SW480 (cell line): ENCODE measurements at regions not wholly inside any gene's neighbourhood (a gene's known extent, or its start where the extent isn't known, plus 50 kb on each side); places are given as distances from the start of the nearest gene placed in this dataset.
A peak's percentile ranks its signal among the peaks of the same experiment; 100 is the strongest.
"Not testable (repeated sequence)": the region's sequence is repeated elsewhere in the genome, so short reads cannot be mapped to it uniquely, and the experiment has no call there.

Source experiments
- DNase-seq: peaks from one replicate; pipeline ENCODE4 v3.0.0-alpha.2; 2016; ENCODE audit warnings: low spot score

- no peak for DNase-seq
Measured at GRCh38 chr5:41995193-41995592, 70.1 kb downstream of the FBXO4 start.

DNA sequence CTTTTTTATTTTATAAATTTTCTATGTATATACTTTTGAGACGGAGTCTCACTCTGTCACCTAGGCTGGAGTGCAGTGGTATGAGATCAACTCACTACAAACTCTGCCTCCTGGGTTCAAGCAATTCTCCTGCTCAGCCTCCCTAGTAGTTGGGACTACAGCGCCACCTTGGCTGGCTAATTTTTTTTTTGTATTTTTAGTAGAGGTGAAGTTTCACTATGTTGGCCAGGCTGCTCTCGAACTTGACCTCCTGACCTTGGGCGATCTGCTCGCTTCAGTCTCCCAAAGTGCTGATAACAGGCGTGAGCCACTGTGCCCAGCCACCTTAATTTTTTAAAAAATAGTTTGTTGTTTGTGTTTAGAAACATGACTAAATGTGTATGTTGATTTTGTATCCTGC, 76.6 kb downstream of the FBXO4 start:
- no peak for DNase-seq

DNA sequence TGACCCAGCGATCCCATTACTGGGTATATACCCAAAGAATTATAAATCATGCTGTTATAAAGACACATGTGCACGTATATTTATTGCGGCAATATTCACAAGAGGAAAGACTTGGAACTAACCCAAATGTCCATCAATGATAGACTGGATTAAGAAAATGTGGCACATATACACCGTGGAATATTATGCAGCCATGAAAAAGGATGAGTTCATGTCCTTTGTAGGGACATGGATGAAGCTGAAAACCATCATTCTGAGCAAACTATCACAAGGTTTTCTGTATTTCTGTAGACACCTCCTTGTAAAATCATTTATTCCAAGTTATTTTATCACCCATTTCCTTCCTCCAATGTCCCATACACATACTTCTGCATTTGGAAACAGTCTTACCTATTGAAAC, 78.8 kb downstream of the FBXO4 start:
- not testable (repeated sequence) for DNase-seq

DNA sequence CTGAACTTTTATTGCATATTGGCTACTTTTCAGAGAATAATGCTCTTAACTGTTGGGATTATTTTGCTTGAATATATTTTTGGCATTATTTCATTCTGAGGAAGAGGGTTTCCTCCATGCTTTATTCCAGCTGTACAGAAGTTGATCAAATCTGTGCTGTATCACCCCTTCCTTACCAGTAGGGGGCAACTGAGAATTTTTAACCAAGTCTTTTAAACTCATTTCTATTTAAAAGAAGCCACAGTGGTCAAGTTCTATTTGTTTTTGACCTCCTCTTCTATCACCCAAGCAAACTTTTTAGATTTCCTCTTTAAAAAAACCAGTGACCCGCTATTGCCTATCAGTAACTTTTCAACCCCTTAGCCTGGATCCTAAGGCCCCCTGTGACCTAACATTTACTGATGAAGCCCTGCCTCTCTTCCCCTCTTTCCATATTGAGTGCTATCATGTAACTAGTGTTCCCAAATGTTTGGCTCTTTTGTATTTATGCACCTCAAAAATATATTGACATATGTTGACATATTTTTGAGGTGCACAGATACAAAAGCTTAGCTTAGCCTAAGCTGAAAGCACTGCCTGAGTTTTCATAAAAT, 80.6 kb downstream of the FBXO4 start:
- DNase-seq, result peak; percentile 31

GRCh38 chr5:42013561-42013960, 88.5 kb downstream of the FBXO4 start:
- no peak for DNase-seq

DNA sequence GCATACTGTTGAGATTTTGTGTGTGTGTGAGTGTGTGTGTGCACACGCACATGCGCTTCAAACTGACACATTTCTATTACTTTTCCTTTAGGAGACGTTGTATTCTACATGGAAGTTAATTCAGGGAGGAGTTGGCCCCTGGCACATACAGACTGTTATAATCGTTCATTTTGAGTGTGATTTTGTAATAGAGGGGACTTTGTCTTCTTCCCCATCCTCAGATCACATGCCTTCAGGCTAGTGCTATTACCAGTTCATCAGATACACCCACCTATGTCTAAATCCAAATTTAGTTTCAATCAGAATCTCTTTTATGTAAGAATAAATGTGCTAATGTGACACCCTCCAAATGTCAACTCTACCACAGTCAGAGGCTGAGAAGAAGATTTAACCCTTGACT, 90.2 kb downstream of the FBXO4 start:
- DNase-seq, result no peak

GRCh38 chr5:42015681-42016080, 90.6 kb downstream of the FBXO4 start:
- DNase-seq, result no peak

- DNase-seq, result no peak
Measured at GRCh38 chr5:42020788-42021530, 95.9 kb downstream of the FBXO4 start.

DNA sequence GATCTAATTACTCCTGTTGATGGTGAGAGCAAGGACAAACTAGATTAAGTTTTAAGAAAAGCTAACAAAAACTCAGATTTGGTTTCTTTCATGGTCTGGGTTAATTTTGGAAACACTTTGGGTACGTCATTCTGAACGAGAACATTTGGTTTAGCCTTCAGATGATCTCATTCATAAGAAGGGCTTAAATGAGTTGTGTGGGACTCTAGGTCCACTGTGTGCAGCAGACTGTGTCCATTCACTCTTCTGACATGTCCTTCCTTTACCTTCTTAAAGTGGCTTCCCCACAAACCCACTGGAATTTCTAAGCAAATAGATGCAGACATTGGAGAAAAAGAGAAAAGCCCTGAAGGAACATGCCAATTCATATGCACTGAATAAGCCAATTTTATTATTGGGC, 96.8 kb downstream of the FBXO4 start:
- no peak for DNase-seq

DNA sequence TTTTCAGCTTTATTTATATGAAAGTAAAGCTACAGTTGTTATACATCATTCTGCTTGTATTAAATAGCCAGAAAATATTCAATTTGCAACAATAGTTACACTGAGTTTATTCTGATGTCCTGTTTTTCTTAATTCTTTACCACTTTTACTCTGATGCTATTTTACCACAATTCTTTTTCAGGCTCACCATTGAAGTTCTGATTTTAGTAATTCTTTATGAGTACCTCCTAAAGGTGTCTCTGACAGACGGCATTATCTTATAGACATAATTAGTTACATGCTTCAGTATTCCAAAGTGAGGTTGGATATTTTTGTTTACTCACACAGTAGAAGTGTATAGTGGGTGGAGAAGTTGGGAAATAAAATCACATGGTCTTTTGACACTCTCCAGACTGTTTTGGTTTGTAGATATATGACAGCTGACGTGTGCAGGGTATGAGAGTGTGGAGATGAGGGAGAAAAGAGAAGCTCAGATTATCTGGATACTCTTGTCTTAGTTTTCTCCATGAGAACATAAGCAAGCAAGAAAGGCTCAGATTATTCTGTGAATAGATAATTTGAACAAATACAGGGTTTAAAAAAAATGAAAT, 97.4 kb downstream of the FBXO4 start:
- no peak for DNase-seq

DNA sequence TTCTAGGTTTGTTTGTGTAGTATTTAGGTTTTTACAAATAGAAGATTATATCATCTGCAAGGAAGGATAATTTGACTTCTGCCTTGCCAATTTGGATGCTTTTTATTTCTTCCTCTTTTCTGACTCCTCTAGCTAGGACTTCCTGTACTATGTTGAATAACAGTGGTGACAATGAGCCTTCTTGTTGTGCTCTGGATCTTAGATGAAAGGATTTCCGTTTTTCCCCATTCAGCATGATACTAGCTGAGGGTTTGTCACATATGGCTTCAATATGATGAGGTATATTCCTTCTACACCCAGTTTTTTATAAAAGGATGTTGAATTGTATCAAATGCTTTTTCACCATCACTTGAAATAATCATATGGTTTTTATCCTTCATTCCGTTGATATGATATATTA, 101.4 kb downstream of the FBXO4 start:
- DNase-seq, result no peak

GRCh38 chr5:42032137-42032536, 107.1 kb downstream of the FBXO4 start:
- no peak for DNase-seq

DNA sequence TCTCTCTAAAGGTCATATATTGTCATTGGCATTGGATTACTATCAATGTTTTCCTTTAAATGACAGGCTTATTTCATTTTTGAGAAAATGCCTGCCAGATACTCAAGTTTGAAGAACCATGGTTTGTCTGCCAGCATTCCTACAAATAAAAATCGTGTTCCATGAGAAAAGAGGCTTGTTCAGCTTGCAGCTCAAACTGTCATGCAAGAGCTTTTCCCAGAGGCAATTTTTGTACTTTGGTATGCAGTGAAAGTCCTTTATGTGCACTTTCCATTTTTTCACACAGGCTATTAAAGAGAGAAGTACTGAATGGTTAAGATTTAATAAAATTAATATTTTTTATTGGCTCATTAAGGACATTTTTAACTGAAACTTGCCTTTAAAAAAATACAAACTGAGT, 110.4 kb downstream of the FBXO4 start:
- DNase-seq, result no peak

GRCh38 chr5:42036379-42036778, 111.3 kb downstream of the FBXO4 start:
- DNase-seq, result no peak

DNA sequence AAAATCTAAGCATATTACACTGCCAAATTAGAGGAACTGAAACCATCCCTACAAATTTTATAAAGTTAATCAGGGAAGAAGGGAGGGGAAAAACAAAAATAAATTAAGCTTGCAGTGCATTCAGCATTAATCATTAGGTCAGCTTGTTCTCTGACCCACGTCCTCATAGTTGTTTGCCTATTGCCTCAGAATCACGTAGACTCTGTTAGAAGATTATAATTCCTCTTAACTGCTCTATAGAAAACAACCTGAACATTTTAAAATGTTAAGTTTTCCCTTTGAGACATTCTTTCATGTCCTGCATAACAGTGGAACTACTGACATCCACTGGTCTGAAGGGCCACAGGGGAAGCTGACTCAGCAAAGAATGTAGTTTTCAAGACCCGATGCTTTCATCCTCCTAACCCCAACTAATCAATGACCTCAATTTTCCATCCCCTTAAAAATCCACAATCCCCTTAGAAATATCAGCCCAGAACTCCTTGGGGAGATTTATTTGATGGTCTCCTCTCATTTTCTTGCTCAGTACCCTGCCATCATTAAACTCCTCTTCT, 112.4 kb downstream of the FBXO4 start:
- no peak for DNase-seq

DNA sequence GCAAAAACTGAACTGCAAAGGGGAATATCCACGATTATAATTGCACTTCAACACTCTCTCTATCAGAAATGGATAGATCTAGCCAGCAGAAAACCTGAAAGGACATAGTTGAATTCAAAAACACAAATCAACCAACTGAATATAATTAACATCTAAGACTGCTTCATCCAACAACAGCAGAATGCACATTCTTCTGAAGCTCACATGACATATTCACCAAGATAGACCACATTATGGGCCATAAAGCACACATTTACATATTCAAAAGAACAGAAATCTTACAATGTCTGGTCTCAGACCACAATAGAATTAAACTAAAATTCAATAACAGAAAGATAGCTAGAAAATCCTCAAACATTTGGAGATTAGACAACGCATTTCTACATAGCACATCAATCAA, 118.3 kb downstream of the FBXO4 start:
- DNase-seq, result no peak

DNA sequence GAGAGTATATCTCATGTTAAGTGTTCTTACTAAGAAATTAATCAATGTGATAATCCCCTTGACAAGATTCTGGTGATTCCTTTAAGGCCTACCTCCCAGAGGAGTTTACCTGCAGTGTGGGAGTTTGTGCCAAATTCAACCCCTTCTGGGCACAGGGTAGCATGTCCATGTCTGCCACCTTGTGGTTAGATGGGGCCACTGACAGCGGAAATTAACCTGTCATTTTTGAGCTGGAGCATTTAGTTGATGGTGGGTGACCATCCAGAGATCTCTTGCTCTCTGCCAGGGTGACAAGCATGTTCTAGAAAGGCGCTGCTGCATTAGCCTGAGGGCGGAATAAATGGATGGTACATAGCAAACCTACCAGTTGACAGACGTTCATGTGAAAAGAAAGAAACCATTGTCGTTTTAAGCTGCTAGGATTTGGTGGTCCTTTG, 132.2 kb downstream of the FBXO4 start:
- DNase-seq, result peak; percentile 36

- no peak for DNase-seq
Measured at GRCh38 chr5:42059291-42059690, 134.2 kb downstream of the FBXO4 start.

DNA sequence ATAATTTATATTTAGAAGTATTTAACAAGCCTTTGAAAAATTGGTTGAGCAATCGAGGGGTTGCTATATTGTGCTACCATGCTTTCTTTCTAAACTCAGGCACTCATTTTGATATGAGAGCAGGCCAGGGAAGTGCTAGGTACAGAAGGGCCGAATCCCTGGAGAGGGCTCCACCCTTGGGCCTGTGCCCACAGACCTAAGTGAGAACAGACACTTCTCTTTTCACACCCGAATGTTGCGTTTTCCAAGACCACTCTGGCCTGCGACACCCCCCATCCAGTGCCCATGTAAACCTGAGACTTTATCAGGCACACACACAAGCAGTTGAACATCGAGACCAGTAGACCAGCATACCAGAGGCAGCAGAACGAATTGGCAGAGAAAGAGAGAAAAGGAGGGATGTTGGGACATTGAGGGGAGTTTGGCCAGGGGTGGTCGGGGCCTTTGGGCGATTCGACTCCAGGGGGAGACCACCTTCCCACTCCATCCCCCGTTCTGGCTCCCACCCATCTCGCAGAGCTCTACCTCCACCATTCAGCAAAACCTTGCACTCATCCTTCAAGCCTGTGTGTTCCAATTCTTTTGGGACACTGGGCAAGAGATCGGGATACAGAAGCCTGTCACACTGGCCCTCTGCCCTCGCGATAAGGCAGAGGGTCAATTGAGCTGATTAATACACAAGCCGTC, 134.8 kb downstream of the FBXO4 start:
- DNase-seq, result no peak

DNA sequence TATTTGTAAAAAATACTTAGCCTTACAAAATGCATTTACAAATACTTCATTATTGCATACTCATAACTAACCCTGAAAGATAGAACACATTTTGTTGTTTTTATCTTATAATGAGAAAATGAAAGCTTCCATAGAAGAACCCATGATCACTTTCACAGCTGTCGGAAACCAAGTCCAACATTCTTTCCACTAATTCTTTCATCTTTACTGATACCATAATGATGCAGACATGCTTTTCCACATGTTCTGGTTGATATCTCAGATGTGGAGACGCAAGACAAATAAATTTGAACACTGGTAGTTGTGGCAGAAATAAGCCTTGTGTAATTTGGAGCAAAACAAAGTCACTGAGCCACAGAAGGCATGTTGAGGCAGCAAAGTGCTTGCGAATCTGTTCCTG, 136.0 kb downstream of the FBXO4 start:
- DNase-seq, result no peak

DNA sequence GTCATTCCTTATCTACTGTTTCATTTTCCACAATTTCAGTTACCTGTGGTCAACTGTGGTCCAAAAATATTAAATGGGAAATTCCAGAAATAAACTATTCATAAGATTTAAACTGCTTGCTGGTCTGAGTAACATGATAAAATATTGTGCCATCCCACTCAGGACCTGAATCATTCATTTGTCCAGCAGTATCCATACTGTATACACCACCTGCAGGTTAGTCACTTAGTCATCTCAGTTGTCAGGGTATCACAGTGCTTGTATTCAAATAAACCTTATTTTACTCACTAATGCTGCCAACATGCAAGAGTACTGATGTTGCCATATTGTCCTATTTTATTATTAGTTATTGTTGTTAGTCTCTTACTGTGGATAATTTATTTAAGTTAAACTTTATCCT, 139.7 kb downstream of the FBXO4 start:
- no peak for DNase-seq

DNA sequence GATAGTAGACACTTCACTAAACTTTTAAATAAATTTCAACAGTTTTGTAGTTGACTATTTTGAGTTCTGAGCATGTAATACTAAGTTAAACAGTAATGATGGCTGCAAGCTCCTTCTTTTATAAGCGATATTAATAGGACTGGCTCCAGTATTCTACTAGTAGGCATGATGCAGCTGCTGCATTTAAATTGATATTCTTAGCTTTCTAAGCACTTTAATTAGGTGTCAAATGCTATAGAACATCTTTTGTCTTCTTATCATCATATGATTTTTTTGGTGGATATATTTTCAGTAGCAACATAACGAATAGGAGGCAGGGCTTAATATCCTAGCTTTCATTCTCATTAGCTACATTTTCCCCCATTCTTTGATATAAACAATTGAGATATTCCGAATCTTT, 141.1 kb downstream of the FBXO4 start:
- no peak for DNase-seq

DNA sequence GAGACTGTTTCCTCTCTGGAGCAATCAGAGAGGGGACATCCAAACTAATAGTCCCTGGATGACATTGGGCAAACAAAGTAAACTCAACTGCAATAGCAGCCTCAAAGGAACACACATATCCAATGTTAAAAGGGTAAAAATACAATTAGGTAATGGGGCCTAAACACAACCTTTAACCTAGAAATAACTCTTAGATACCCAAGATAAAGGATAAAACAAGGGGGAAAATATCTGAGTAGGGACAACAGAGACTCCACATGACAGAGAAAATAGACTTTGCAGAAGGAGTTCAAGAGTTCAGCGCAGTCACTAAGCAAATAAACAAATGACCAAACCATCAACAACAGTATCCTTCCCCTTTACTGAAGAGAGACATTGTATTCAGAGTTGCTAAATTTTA, 149.3 kb downstream of the FBXO4 start:
- no peak for DNase-seq
